Hepatocyte (in vitro differentiated cells): ENCODE measurements at regions not wholly inside any gene's neighbourhood (a gene's known extent, or its start where the extent isn't known, plus 50 kb on each side); places are given as distances from the start of the nearest gene placed in this dataset.

ENCODE experiments used
- DNase-seq: peaks from one replicate; pipeline ENCODE4 v3.0.0-alpha.2; 2016; ENCODE audit warnings: low spot score
- H2AFZ ChIP-seq: fragments of 200-600 bp; sonication (generic); 2 replicates; pipeline ENCODE4 v1.6.0; 2016; ENCODE audit warnings: antibody characterized with exemption, mild to moderate bottlenecking
- H3K27ac ChIP-seq: fragments of 200-600 bp; sonication (generic); 2 replicates; pipeline ENCODE4 v1.5.1; 2016; ENCODE audit warnings: mild to moderate bottlenecking
- H3K27me3 ChIP-seq: fragments of 200-600 bp; sonication (generic); 2 replicates; pipeline ENCODE4 v1.6.1; 2016
- H3K36me3 ChIP-seq: fragments of 200-600 bp; sonication (generic); replicated peaks from 2 replicates; pipeline ENCODE4 v1.5.1; 2016; ENCODE audit warnings: low read depth; ENCODE audit not compliant: insufficient read depth
- H3K4me1 ChIP-seq: fragments of 200-600 bp; sonication (generic); 2 replicates; pipeline ENCODE4 v1.5.1; 2016; ENCODE audit warnings: mild to moderate bottlenecking, moderate library complexity; ENCODE audit not compliant: insufficient read depth
- H3K4me2 ChIP-seq: fragments of 200-600 bp; sonication (generic); 2 replicates; pipeline ENCODE4 v1.6.0; 2016
- H3K4me3 ChIP-seq: fragments of 200-600 bp; sonication (generic); 2 replicates; pipeline ENCODE4 v1.5.1; 2016; ENCODE audit warnings: mild to moderate bottlenecking
- H3K79me2 ChIP-seq: fragments of 200-600 bp; sonication (generic); 2 replicates; pipeline ENCODE4 v1.6.0; 2017; ENCODE audit warnings: mild to moderate bottlenecking
- H3K9me2 ChIP-seq: fragments of 200-600 bp; sonication (generic); replicated peaks from 2 replicates; pipeline ENCODE4 v1.6.0; 2017; ENCODE audit warnings: mild to moderate bottlenecking; ENCODE audit not compliant: insufficient read depth
- H3K9me3 ChIP-seq: fragments of 200-600 bp; sonication (generic); 2 replicates; pipeline ENCODE4 v1.5.1; 2016; ENCODE audit warnings: low read depth, mild to moderate bottlenecking
- H4K20me1 ChIP-seq: fragments of 200-600 bp; sonication (generic); 2 replicates; pipeline ENCODE4 v1.6.0; 2016; ENCODE audit warnings: mild to moderate bottlenecking; ENCODE audit not compliant: insufficient read depth, poor library complexity, severe bottlenecking
- EZH2 ChIP-seq: fragments of 200-600 bp; sonication (generic); IDR thresholded peaks from 2 replicates; pipeline ENCODE4 v1.6.1; 2016; ENCODE audit warnings: antibody characterized with exemption, mild to moderate bottlenecking, borderline replicate concordance
- EZH2phosphoT487 ChIP-seq: fragments of 200-600 bp; sonication (generic); IDR thresholded peaks from one replicate; pipeline ENCODE4 v1.6.1; 2018; ENCODE audit warnings: antibody characterized with exemption, mild to moderate bottlenecking, low read depth, moderate library complexity; ENCODE audit not compliant: unreplicated experiment, severe bottlenecking
- WGBS: methylation state at CpG from one replicate; pipeline ENCODE4 v1.1.6; 2016; ENCODE audit warnings: low lambda C conversion rate; ENCODE audit errors: missing lambda C conversion rate; 5-methylcytosine and 5-hydroxymethylcytosine counted together
- TF ChIP-seq, protein P1 (sequence below): fragments of 200-600 bp; sonication (generic); IDR thresholded peaks from 2 replicates; pipeline ENCODE4 v1.5.1; 2016; ENCODE audit warnings: antibody characterized with exemption, mild to moderate bottlenecking; ENCODE audit not compliant: poor library complexity

DNA sequence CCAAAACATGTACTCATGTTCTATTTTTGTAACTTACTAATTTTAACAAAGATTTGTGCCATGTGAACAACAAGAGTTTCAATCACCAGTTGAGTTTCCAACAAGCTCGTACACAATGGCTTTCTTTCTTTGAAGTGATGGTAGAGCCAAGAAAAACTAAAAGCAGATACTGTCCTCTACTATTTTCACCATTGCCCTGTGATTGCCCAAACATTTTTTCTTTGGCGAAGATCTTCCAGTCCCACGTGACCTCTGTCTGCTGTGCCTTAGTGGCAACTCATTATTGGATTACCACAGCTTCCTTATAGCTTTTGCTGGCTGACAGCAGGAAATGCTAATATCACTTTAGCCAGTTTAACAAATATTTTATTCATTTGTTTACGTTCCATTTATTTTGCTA lies 1147.1 kb downstream of the STIM2 start:
- no peaks in the 10 kb centered on the region for H3K9me2 ChIP-seq
- no peak overlapping the region for H3K4me2 ChIP-seq
- H3K27me3 ChIP-seq, result no peaks in the 10 kb centered on the region
- H3K27ac ChIP-seq, result no peak overlapping the region
- no peak overlapping the region for H2AFZ ChIP-seq
- WGBS, result 70% methylated on average over 4 of the region's 4 CpGs
- no peaks in the 10 kb centered on the region for H3K9me3 ChIP-seq
- no peaks in the 10 kb centered on the region for H3K36me3 ChIP-seq
- H3K4me3 ChIP-seq, result no peak overlapping the region
- no peak for DNase-seq
- H4K20me1 ChIP-seq, result no peaks in the 10 kb centered on the region
- H3K79me2 ChIP-seq, result no peaks in the 10 kb centered on the region
- no peaks in the 10 kb centered on the region for H3K4me1 ChIP-seq
- TF ChIP-seq EZH2phosphoT487, result no peak
- no peak for TF ChIP-seq EZH2
- TF ChIP-seq, protein P1, sequence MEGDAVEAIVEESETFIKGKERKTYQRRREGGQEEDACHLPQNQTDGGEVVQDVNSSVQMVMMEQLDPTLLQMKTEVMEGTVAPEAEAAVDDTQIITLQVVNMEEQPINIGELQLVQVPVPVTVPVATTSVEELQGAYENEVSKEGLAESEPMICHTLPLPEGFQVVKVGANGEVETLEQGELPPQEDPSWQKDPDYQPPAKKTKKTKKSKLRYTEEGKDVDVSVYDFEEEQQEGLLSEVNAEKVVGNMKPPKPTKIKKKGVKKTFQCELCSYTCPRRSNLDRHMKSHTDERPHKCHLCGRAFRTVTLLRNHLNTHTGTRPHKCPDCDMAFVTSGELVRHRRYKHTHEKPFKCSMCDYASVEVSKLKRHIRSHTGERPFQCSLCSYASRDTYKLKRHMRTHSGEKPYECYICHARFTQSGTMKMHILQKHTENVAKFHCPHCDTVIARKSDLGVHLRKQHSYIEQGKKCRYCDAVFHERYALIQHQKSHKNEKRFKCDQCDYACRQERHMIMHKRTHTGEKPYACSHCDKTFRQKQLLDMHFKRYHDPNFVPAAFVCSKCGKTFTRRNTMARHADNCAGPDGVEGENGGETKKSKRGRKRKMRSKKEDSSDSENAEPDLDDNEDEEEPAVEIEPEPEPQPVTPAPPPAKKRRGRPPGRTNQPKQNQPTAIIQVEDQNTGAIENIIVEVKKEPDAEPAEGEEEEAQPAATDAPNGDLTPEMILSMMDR, result no peak

DNA sequence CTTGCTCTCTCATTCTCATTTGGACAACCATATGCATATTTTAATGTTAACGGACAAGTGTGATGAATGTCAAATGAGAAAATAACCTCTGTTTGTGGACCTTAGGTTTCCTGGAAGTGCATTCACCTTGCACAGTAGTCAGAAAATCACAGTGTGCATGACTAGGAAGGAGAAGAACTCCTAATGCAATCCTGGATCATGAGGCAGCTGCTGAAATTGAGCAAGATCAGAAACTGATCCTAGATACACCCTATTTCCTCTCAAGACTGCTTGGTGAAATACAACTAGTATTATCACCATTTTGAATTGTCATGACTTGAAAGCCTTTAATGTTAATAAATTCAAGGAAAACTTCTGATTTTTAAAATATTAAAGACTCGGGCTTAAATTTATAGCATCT lies 1148.9 kb downstream of the STIM2 start:
- no peak for TF ChIP-seq EZH2
- no peak for TF ChIP-seq EZH2phosphoT487
- TF ChIP-seq, protein P1, result no peak
- no peaks in the 10 kb centered on the region for H4K20me1 ChIP-seq
- no peaks in the 10 kb centered on the region for H3K79me2 ChIP-seq
- H3K9me3 ChIP-seq, result no peaks in the 10 kb centered on the region
- no peak for DNase-seq
- H3K27ac ChIP-seq, result no peak overlapping the region
- H3K36me3 ChIP-seq, result no peaks in the 10 kb centered on the region
- no peak overlapping the region for H3K4me2 ChIP-seq
- no peaks in the 10 kb centered on the region for H3K4me1 ChIP-seq
- no peaks in the 10 kb centered on the region for H3K9me2 ChIP-seq
- 91% methylated on average over 2 of the region's 2 CpGs for WGBS
- no peak overlapping the region for H2AFZ ChIP-seq
- no peak overlapping the region for H3K4me3 ChIP-seq
- no peaks in the 10 kb centered on the region for H3K27me3 ChIP-seq

DNA sequence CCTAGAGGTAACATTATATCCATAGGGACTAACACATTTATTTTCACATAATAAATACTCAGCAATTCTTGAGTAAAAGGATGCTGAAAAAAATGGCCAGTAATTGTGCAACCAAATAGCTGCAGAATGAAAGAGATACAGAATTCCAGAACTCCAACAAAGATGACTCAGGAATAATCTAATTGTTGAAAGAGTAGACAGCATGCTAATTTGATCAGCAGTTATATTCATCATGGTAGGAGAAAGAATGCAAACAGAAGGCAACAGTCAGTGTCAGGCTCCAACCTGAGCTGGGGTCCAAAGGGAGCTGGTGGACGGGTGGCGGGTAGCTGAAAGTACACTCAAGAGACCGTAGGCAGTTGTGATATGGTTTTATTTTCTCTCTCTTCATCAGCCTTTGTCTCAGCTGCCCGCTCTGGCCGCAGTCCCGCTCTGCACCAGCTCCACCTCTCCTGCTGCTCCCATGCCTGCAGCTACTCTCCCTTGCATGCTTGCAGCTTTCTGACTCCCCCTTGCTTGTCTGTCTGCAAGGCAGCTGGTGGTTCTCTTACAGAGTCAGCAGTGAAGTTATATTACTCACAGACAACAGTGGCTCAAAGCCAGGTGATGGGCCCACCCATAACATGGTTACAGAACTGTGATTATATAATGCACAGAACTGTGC lies 1150.1 kb downstream of the STIM2 start:
- Histone ChIP-seq H3K36me3 (no peaks in the 10 kb centered on the region), H3K4me1 (no peaks in the 10 kb centered on the region), H2AFZ (no peak overlapping the region), H3K9me3 (no peaks in the 10 kb centered on the region), H3K79me2 (no peaks in the 10 kb centered on the region), H3K27me3 (no peaks in the 10 kb centered on the region), H3K4me2 (no peak overlapping the region), H3K9me2 (no peaks in the 10 kb centered on the region), H4K20me1 (no peaks in the 10 kb centered on the region), H3K4me3 (no peak overlapping the region), H3K27ac (no peak overlapping the region)
- DNase-seq, result no peak
- TF ChIP-seq EZH2 (no peak), EZH2phosphoT487 (no peak)
- TF ChIP-seq, protein P1, result no peak
- WGBS, result 90% methylated on average over 6 of the region's 6 CpGs

DNA sequence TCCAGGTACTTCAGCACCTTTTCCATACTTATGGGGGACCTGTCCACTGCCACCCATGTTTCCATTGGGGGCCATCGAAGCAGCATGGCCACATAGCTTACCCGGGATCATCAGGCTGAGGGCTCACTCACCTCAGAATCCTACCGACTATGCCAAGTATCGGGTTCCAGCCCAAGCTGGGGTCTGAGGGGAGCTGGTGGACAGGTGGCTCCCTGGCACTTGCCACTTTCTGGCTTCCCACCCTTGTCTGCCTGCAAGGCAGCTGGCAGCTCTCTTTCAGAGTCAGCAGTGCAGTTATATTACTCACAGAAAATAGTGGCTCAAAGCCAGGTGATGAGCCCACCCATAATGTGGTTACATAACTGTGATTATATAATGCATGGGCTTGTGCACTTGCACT lies 1153.8 kb downstream of the STIM2 start:
- Histone ChIP-seq H3K27ac (no peak overlapping the region), H2AFZ (no peak overlapping the region), H3K4me1 (no peaks in the 10 kb centered on the region), H4K20me1 (no peaks in the 10 kb centered on the region), H3K9me2 (no peaks in the 10 kb centered on the region), H3K9me3 (no peaks in the 10 kb centered on the region), H3K79me2 (no peaks in the 10 kb centered on the region), H3K4me3 (no peak overlapping the region), H3K27me3 (no peaks in the 10 kb centered on the region), H3K4me2 (no peak overlapping the region), H3K36me3 (no peaks in the 10 kb centered on the region)
- 80% methylated on average over 4 of the region's 4 CpGs for WGBS
- TF ChIP-seq EZH2phosphoT487 (no peak), EZH2 (no peak)
- TF ChIP-seq, protein P1, result no peak
- no peak for DNase-seq
